T-cell (primary cell): ENCODE measurements at regions not wholly inside any gene's neighbourhood (a gene's known extent, or its start where the extent isn't known, plus 50 kb on each side); places are given as distances from the start of the nearest gene placed in this dataset.
"Not testable (repeated sequence)": the region's sequence is repeated elsewhere in the genome, so short reads cannot be mapped to it uniquely, and the experiment has no call there.

Experiments
- ATAC-seq, 4 experiments: fragments of 200-7000 bp in 3 of 4; fragments of 150-1000 bp in 1 of 4; cut with Tn5 transposase; replicated peaks in 1 of 4; 1 replicate in 3 of 4; 2 replicates in 1 of 4; pipeline ENCODE4 v1.10.0; 2021; ENCODE audit warnings: moderate library complexity in 3 of 4, mild to moderate bottlenecking in 2 of 4, moderate number of reproducible peaks in 1 of 4
- CTCF ChIA-PET, 2 donors: fragments of 300-600 bp; sonication (Branson Sonifier 250); formaldehyde crosslinking; loops; one replicate each; lab custom pipeline; 2022; ENCODE audit warnings: antibody characterized with exemption in 2 of 2; lab: Charles Lee
- POLR2A ChIA-PET, 2 donors: fragments of 300-600 bp; sonication (Branson Sonifier 250); formaldehyde crosslinking; loops; one replicate each; lab custom pipeline; 2022; ENCODE audit warnings: antibody characterized with exemption in 2 of 2; lab: Charles Lee
- DNase-seq, 35 experiments: peaks; one replicate each; pipeline versions ENCODE4 v3.0.0 to v3.0.0-alpha.2; 2013 to 2023
- H3K27ac ChIP-seq: one replicate; pipeline ENCODE4 v1.5.1; 2013; ENCODE audit warnings: low read length
- H3K27me3 ChIP-seq, 2 experiments: replicated peaks in 1 of 2; 1 replicate in 1 of 2; 2 replicates in 1 of 2; pipeline versions ENCODE4 v1.6.1 to v1.7.0; 2013; ENCODE audit warnings: low read length in 1 of 2, mixed read lengths in 1 of 2; ENCODE audit not compliant: control insufficient read depth in 2 of 2, insufficient read depth in 2 of 2; ENCODE audit errors: extremely low read depth in 1 of 2
- H3K36me3 ChIP-seq, 2 donors: 1 replicate in 1 of 2; 2 replicates in 1 of 2; pipeline versions ENCODE4 v1.6.1 to v1.7.0; 2013; ENCODE audit warnings: low read length in 1 of 2; ENCODE audit not compliant: control insufficient read depth in 2 of 2, insufficient read depth in 1 of 2; ENCODE audit errors: extremely low read depth in 1 of 2
- H3K4me1 ChIP-seq, 2 experiments: 1 replicate in 1 of 2; 2 replicates in 1 of 2; pipeline versions ENCODE4 v1.6.1 to v1.7.0; 2013; ENCODE audit warnings: low read length in 2 of 2, mixed read lengths in 1 of 2; ENCODE audit not compliant: insufficient read depth in 2 of 2, control insufficient read depth in 1 of 2; ENCODE audit errors: extremely low read depth in 1 of 2
- H3K4me3 ChIP-seq, 2 donors: 1 replicate in 1 of 2; 2 replicates in 1 of 2; pipeline versions ENCODE4 v1.5.1 to v1.7.0; 2013; ENCODE audit warnings: mild to moderate bottlenecking in 2 of 2, low read length in 1 of 2, moderate library complexity in 1 of 2; ENCODE audit not compliant: control insufficient read depth in 1 of 2; ENCODE audit errors: extremely low read depth in 1 of 2
- H3K9me3 ChIP-seq: 2 replicates; pipeline ENCODE4 v1.7.0; 2013
- H3K27ac Mint-ChIP-seq, 2 donors: one replicate each; pipeline ENCODE4 v1.8.0; 2020 to 2021; ENCODE audit warnings: mild to moderate bottlenecking in 2 of 2, mixed read lengths in 2 of 2
- H3K27me3 Mint-ChIP-seq, 2 donors: one replicate each; pipeline ENCODE4 v1.8.0; 2021 to 2022; ENCODE audit warnings: mixed read lengths in 2 of 2
- H3K36me3 Mint-ChIP-seq: one replicate; pipeline ENCODE4 v1.8.0; 2021; ENCODE audit warnings: mixed read lengths
- H3K4me1 Mint-ChIP-seq, 3 donors: one replicate each; pipeline ENCODE4 v1.8.0; 2020 to 2022; ENCODE audit warnings: mixed read lengths in 3 of 3, mild to moderate bottlenecking in 1 of 3
- H3K4me3 Mint-ChIP-seq, 3 donors: one replicate each; pipeline ENCODE4 v1.8.0; 2020 to 2022; ENCODE audit warnings: mild to moderate bottlenecking in 3 of 3, mixed read lengths in 3 of 3, moderate library complexity in 3 of 3
- H3K9me3 Mint-ChIP-seq, 3 donors: one replicate each; pipeline ENCODE4 v1.8.0; 2020 to 2022; ENCODE audit warnings: mixed read lengths in 3 of 3
- WGBS: methylation state at CpG from one replicate; pipeline ENCODE4 v1.1.5; 2013; ENCODE audit warnings: missing lambda C conversion rate; ENCODE audit not compliant: insufficient coverage; 5-methylcytosine and 5-hydroxymethylcytosine counted together

- H3K4me3 ChIP-seq, DNase-seq, H3K4me3 Mint-ChIP-seq, H3K27ac Mint-ChIP-seq, H3K4me1 Mint-ChIP-seq, H3K36me3 Mint-ChIP-seq, CTCF ChIA-PET, H3K9me3 ChIP-seq, ATAC-seq, H3K4me1 ChIP-seq, H3K27ac ChIP-seq, H3K27me3 Mint-ChIP-seq, POLR2A ChIA-PET, H3K27me3 ChIP-seq, H3K36me3 ChIP-seq: not testable (repeated sequence)
- peaks cover 10 to 14% (median 12%) of the 10 kb centered on the region in 3 donors for H3K9me3 Mint-ChIP-seq
- WGBS = 53% methylated on average over 1 of the region's 2 CpGs
Observed at GRCh38 chr1:78753679-78754078, 104.0 kb downstream of the IFI44 start.

GRCh38 chr1:78755986-78756385 lies 106.4 kb downstream of the IFI44 start:
- Histone ChIP-seq H3K9me3 (no peaks in the 10 kb centered on the region), H3K36me3 (no peaks in the 10 kb centered on the region), H3K4me1 (no peaks in the 10 kb centered on the region), H3K27me3 (no peaks in the 10 kb centered on the region), H3K4me3 (no peak overlapping the region), H3K27ac (no peak overlapping the region)
- Mint-ChIP-seq H3K9me3 (peaks cover 10 to 14% (median 12%) of the 10 kb centered on the region in 3 donors), H3K27ac (no peak overlapping the region), H3K36me3 (no peaks in the 10 kb centered on the region), H3K4me1 (no peaks in the 10 kb centered on the region), H3K4me3 (no peak overlapping the region), H3K27me3 (peaks cover 0 to 1% of the 10 kb centered on the region in 2 donors)
- no peak for ATAC-seq
- DNase-seq = no peak
- CTCF ChIA-PET = interaction anchor here in 1 of 2 donors (0.6 kb wide), 1 partner anchor 612 kb away, joined by 3 read pairs; no protein-coding TSS in a partner anchor
- POLR2A ChIA-PET = no interaction called here

GRCh38 chr1:78758506-78758905 lies 108.9 kb downstream of the IFI44 start:
- H3K27me3 ChIP-seq = no peaks in the 10 kb centered on the region
- Mint-ChIP-seq H3K4me3 (no peak overlapping the region), H3K4me1 (no peaks in the 10 kb centered on the region), H3K27ac (no peak overlapping the region), H3K36me3 (no peaks in the 10 kb centered on the region), H3K9me3 (peaks cover 10 to 13% (median 12%) of the 10 kb centered on the region in 3 donors), H3K27me3 (peaks cover 0 to 6% of the 10 kb centered on the region in 2 donors)
- no peak for ATAC-seq
- no CpG with 5 or more reads among the region's 4 CpGs for WGBS
- H3K27ac ChIP-seq = no peak overlapping the region
- H3K4me1 ChIP-seq = no peaks in the 10 kb centered on the region
- H3K9me3 ChIP-seq = no peaks in the 10 kb centered on the region
- ChIA-PET POLR2A (no interaction called here), CTCF (no interaction called here)
- H3K4me3 ChIP-seq = no peak overlapping the region
- no peak for DNase-seq
- no peaks in the 10 kb centered on the region for H3K36me3 ChIP-seq

- POLR2A ChIA-PET = no interaction called here
- H3K27me3 ChIP-seq = no peaks in the 10 kb centered on the region
Observed at GRCh38 chr1:78759881-78760280, 110.2 kb downstream of the IFI44 start.

GRCh38 chr1:78760858-78761257 lies 111.2 kb downstream of the IFI44 start:
- H3K36me3 Mint-ChIP-seq = no peaks in the 10 kb centered on the region
- Histone ChIP-seq H3K27me3 (no peaks in the 10 kb centered on the region), H3K36me3 (no peaks in the 10 kb centered on the region), H3K4me3 (no peak overlapping the region), H3K9me3 (no peaks in the 10 kb centered on the region), H3K27ac (no peak overlapping the region), H3K4me1 (no peaks in the 10 kb centered on the region)
- WGBS = 60% methylated on average over 1 of the region's 2 CpGs
- ATAC-seq (no peak), DNase-seq (no peak)
- ChIA-PET POLR2A (no interaction called here), CTCF (no interaction called here)
- no peak overlapping the region for H3K4me3 Mint-ChIP-seq
- H3K4me1 Mint-ChIP-seq = no peaks in the 10 kb centered on the region
- H3K9me3 Mint-ChIP-seq = peaks cover under 1 to 8% (median 5%) of the 10 kb centered on the region in 3 donors
- H3K27ac Mint-ChIP-seq = no peak overlapping the region
- peaks cover 0 to 6% of the 10 kb centered on the region in 2 donors for H3K27me3 Mint-ChIP-seq

More at GRCh38 chr1:78759881-78760280, 110.2 kb downstream of the IFI44 start:
- H3K27ac Mint-ChIP-seq = no peak overlapping the region
- Histone ChIP-seq H3K4me1 (no peaks in the 10 kb centered on the region), H3K4me3 (no peak overlapping the region), H3K36me3 (no peaks in the 10 kb centered on the region), H3K27ac (no peak overlapping the region), H3K9me3 (no peaks in the 10 kb centered on the region)
- H3K4me3 Mint-ChIP-seq = no peak overlapping the region
- WGBS = no CpG with 5 or more reads among the region's 3 CpGs
- no peaks in the 10 kb centered on the region for H3K36me3 Mint-ChIP-seq
- peaks cover 0 to 6% of the 10 kb centered on the region in 2 donors for H3K27me3 Mint-ChIP-seq
- peaks cover 5 to 8% (median 6%) of the 10 kb centered on the region in 3 donors for H3K9me3 Mint-ChIP-seq
- ATAC-seq (no peak), DNase-seq (no peak)
- H3K4me1 Mint-ChIP-seq = no peaks in the 10 kb centered on the region
- CTCF ChIA-PET = no interaction called here

- peaks cover 0 to under 1% of the 10 kb centered on the region in 2 experiments for H3K27me3 ChIP-seq
- ATAC-seq (no peak), DNase-seq (no peak)
- Mint-ChIP-seq H3K4me3 (no peak overlapping the region), H3K27ac (no peak overlapping the region), H3K36me3 (no peaks in the 10 kb centered on the region), H3K4me1 (no peaks in the 10 kb centered on the region), H3K9me3 (peaks cover 0 to 9% (median 6%) of the 10 kb centered on the region in 3 donors), H3K27me3 (peaks cover 0 to 6% of the 10 kb centered on the region in 2 donors)
- no peak overlapping the region for H3K4me3 ChIP-seq
- no peak overlapping the region for H3K27ac ChIP-seq
- H3K4me1 ChIP-seq = no peaks in the 10 kb centered on the region
- H3K36me3 ChIP-seq = no peaks in the 10 kb centered on the region
- WGBS = no CpG with 5 or more reads among the region's 4 CpGs
- no peaks in the 10 kb centered on the region for H3K9me3 ChIP-seq
- POLR2A ChIA-PET = no interaction called here
- CTCF ChIA-PET = no interaction called here
Observed at GRCh38 chr1:78762113-78762512, 112.5 kb downstream of the IFI44 start.

GRCh38 chr1:78765489-78765888 lies 115.9 kb downstream of the IFI44 start:
- H3K36me3 Mint-ChIP-seq = no peaks in the 10 kb centered on the region
- Histone ChIP-seq H3K27me3 (peaks cover 0 to 7% of the 10 kb centered on the region in 2 experiments), H3K27ac (no peak overlapping the region), H3K36me3 (no peaks in the 10 kb centered on the region), H3K4me3 (no peak overlapping the region), H3K4me1 (no peaks in the 10 kb centered on the region), H3K9me3 (no peaks in the 10 kb centered on the region)
- no peak overlapping the region for H3K4me3 Mint-ChIP-seq
- H3K4me1 Mint-ChIP-seq = no peaks in the 10 kb centered on the region
- no CpG with 5 or more reads among the region's 3 CpGs for WGBS
- peaks cover 0 to 9% of the 10 kb centered on the region in 2 donors for H3K27me3 Mint-ChIP-seq
- ChIA-PET CTCF (no interaction called here), POLR2A (no interaction called here)
- DNase-seq = no peak
- ATAC-seq = no peak
- no peak overlapping the region for H3K27ac Mint-ChIP-seq
- H3K9me3 Mint-ChIP-seq = peaks cover 0 to 9% (median 6%) of the 10 kb centered on the region in 3 donors
